Myocyte (in vitro differentiated cells): ENCODE measurements at regions not wholly inside any gene's neighbourhood (a gene's known extent, or its start where the extent isn't known, plus 50 kb on each side); places are given as distances from the start of the nearest gene placed in this dataset.

Source experiments
- DNase-seq: peaks from one replicate; pipeline ENCODE4 v3.0.0-alpha.2; 2012; ENCODE audit warnings: low read depth

- no peak for DNase-seq
Measured at GRCh38 chr11:122319691-122320620, 203.9 kb upstream of the BLID start.

- no peak for DNase-seq
Measured at GRCh38 chr11:122319085-122319484, 203.1 kb upstream of the BLID start.

- DNase-seq = peak; percentile 48
Measured at GRCh38 chr11:122317305-122317704, 201.3 kb upstream of the BLID start.

GRCh38 chr11:122313581-122313980, 197.6 kb upstream of the BLID start:
- DNase-seq = no peak

- DNase-seq = no peak
Measured at GRCh38 chr11:122311216-122311755, 195.3 kb upstream of the BLID start.

DNA sequence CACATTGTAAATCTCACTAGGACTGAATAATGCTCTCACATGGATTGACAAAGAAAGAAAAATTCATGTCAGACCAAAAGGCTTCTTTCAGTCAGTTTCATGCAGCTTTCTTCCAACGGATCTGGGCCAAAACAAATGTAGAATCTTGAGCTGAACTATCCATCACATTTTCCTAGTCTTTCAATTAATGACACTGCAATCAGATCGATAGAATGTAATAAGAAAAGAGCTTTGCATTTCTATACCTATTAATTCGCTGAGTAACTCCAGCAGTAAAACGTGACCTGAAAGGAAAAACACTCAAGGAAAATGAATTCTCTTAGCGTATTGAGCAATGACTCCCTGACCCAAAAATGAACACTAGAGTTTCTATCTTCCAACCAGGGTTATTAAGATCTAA, 194.8 kb upstream of the BLID start:
- DNase-seq = no peak

- peak; percentile 43 for DNase-seq
Measured at GRCh38 chr11:122309262-122309925, 193.4 kb upstream of the BLID start.

GRCh38 chr11:122308226-122308625, 192.2 kb upstream of the BLID start:
- no peak for DNase-seq

DNA sequence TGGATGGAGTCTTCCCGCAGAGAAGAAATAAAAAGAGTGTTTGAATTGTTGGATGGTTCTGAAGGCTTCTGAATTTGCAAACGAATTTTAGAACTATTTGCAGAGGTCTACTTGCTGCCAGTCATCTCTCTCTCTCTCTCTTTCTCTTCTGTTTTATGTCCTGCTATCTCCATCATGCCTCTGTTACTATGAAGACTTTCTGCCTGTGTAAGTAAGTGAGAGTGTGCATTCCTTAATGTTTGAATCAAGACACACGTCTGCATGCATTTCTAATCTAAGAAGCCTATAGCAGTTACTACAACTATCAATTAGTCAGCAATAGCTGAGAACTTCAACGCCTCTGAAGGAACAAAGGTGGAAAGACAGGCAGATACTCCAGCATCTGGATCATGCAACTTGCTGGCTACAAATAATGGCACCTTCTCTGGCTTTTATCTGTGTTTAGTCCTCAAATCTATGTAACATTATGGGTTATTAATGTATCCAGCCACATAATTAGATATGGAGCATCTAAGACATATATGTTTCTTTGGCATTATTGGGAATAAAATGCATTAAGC, 191.5 kb upstream of the BLID start:
- no peak for DNase-seq

DNA sequence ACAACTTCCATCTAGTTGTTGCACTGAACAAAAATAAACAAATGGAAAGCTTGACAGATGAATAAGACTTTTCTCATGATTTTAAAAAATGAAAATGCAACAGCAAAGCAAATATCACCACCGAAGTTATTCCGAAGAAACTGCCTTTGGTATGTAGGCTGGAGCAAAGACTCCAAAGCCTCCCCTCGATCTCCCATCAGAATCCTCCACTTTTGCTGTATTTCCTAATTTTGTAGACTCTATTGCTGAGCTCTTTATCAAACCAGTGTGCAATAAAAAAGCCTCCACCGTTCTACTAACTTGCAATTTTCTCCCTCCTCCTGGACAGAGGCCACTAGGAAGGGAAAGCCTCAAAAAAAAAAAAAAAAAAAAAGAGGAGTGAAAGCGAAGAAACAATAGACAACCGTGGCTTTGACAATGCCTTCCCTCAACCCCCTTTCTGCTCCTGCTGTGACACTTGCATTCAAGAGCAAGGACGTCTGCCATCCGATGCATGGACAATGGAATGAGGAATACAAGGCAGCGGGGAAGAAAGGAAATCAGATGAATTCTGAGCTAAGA, 190.9 kb upstream of the BLID start:
- DNase-seq = no peak

- DNase-seq = no peak
Measured at GRCh38 chr11:122305426-122306320, 189.7 kb upstream of the BLID start.

GRCh38 chr11:122304973-122305372, 189.0 kb upstream of the BLID start:
- DNase-seq = no peak

GRCh38 chr11:122304306-122304705, 188.3 kb upstream of the BLID start:
- DNase-seq = no peak

DNA sequence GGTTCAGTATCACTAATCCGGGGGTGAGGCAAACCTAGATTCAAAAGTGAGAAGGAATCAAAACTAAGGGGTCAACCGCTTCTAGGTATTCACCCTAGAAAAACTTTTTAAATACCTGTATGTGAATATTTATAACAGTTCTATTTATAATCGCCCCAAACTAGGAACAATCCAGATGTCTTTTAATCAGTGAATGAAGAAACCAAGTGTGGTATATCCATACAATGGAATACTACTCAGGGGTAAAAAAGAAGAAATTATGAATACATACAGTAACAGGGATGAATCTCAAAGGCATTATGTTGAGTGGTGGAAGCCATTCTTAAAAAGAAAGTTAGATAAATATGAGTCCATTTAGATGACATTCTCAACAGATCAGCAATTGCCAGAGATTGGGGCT, 178.0 kb upstream of the BLID start:
- no peak for DNase-seq

- no peak for DNase-seq
Measured at GRCh38 chr11:122293296-122294023, 177.4 kb upstream of the BLID start.

GRCh38 chr11:122287401-122287800, 171.4 kb upstream of the BLID start:
- no peak for DNase-seq

- no peak for DNase-seq
Measured at GRCh38 chr11:122285070-122285988, 169.3 kb upstream of the BLID start.

GRCh38 chr11:122280870-122281269, 164.9 kb upstream of the BLID start:
- no peak for DNase-seq

GRCh38 chr11:122279194-122279593, 163.2 kb upstream of the BLID start:
- DNase-seq = no peak
